D721Med (cell line): ENCODE measurements at regions not wholly inside any gene's neighbourhood (a gene's known extent, or its start where the extent isn't known, plus 50 kb on each side); places are given as distances from the start of the nearest gene placed in this dataset.
"Not testable (repeated sequence)": the region's sequence is repeated elsewhere in the genome, so short reads cannot be mapped to it uniquely, and the experiment has no call there.

ENCODE experiments used
- DNase-seq: peaks from one replicate; pipeline ENCODE4 v3.0.0; 2011; ENCODE audit warnings: low spot score; ENCODE audit not compliant: insufficient read length
- FAIRE-seq: peaks from 2 replicates; lab custom pipeline; 2011; peaks lifted over from hg19 to GRCh38; lab: Jason Lieb, UNC
- CTCF ChIP-seq: IDR thresholded peaks from 2 replicates; pipeline ENCODE4 v1.5.1; 2012; ENCODE audit warnings: mild to moderate bottlenecking, control low read depth; ENCODE audit not compliant: insufficient read depth; ENCODE audit errors: missing control alignments

GRCh38 chr9:40913096-40913719, 215.3 kb downstream of the FOXD4L6 start:
- TF ChIP-seq CTCF: no peak
- no peak for FAIRE-seq

GRCh38 chr9:40912679-40913078, 215.8 kb downstream of the FOXD4L6 start:
- FAIRE-seq, DNase-seq: not testable (repeated sequence)

More at GRCh38 chr9:40913096-40913719, 215.3 kb downstream of the FOXD4L6 start:
- no peak for DNase-seq

GRCh38 chr9:40911647-40912046, 216.8 kb downstream of the FOXD4L6 start:
- no peak for TF ChIP-seq CTCF
- no peak for DNase-seq
- no peak for FAIRE-seq

GRCh38 chr9:40910995-40911394, 217.5 kb downstream of the FOXD4L6 start:
- DNase-seq, FAIRE-seq: not testable (repeated sequence)

- no peak for FAIRE-seq
- no peak for TF ChIP-seq CTCF
- no peak for DNase-seq
Measured at GRCh38 chr9:40909821-40910220, 218.7 kb downstream of the FOXD4L6 start.

GRCh38 chr9:40909111-40909510, 219.4 kb downstream of the FOXD4L6 start:
- not testable (repeated sequence) for DNase-seq, FAIRE-seq

GRCh38 chr9:40907657-40908624, 220.5 kb downstream of the FOXD4L6 start:
- DNase-seq (no peak), FAIRE-seq (no peak)
- TF ChIP-seq CTCF: no peak

- not testable (repeated sequence) for FAIRE-seq, DNase-seq
Measured at GRCh38 chr9:40906879-40907278, 221.6 kb downstream of the FOXD4L6 start.

- FAIRE-seq: not testable (repeated sequence)
Measured at GRCh38 chr9:40892315-40892714, 236.2 kb downstream of the FOXD4L6 start.

GRCh38 chr9:40885858-40886257, 242.6 kb downstream of the FOXD4L6 start:
- DNase-seq, FAIRE-seq: not testable (repeated sequence)

More at GRCh38 chr9:40892315-40892714, 236.2 kb downstream of the FOXD4L6 start:
- not testable (repeated sequence) for DNase-seq

- FAIRE-seq: not testable (repeated sequence)
Measured at GRCh38 chr9:40884902-40885490, 243.5 kb downstream of the FOXD4L6 start.

More at GRCh38 chr9:40884902-40885490, 243.5 kb downstream of the FOXD4L6 start:
- not testable (repeated sequence) for DNase-seq
